ENCODE measurements at regions not wholly inside any gene's neighbourhood (a gene's known extent, or its start where the extent isn't known, plus 50 kb on each side); places are given as distances from the start of the nearest gene placed in this dataset.
"Not testable (repeated sequence)": the region's sequence is repeated elsewhere in the genome, so short reads cannot be mapped to it uniquely, and the experiment has no call there.

GRCh38 chr10:80949785-80950184 lies 412.1 kb downstream of the SH2D4B start:
- DNase-seq = no peak

- no peak for DNase-seq
These were observed 414.7 kb downstream of the SH2D4B start for GRCh38 chr10:80952436-80952835.

- no peak for DNase-seq
These were observed 419.5 kb downstream of the SH2D4B start for GRCh38 chr10:80957161-80957560.

- DNase-seq = no peak
These were observed 426.5 kb downstream of the SH2D4B start for GRCh38 chr10:80964179-80964578.

- no peak for DNase-seq
These were observed 427.4 kb downstream of the SH2D4B start for GRCh38 chr10:80964955-80965614.

GRCh38 chr10:80966326-80966986 lies 428.8 kb downstream of the SH2D4B start:
- DNase-seq = no peak

- DNase-seq = not testable (repeated sequence)
These were observed 429.7 kb downstream of the SH2D4B start for GRCh38 chr10:80967357-80967756.

GRCh38 chr10:80968903-80969302 lies 431.2 kb downstream of the SH2D4B start:
- no peak for DNase-seq

GRCh38 chr10:80971461-80971860 lies 433.8 kb downstream of the SH2D4B start:
- DNase-seq = no peak

- DNase-seq = no peak
These were observed 439.0 kb downstream of the SH2D4B start for GRCh38 chr10:80976658-80977057.

- DNase-seq = no peak
These were observed 447.4 kb downstream of the SH2D4B start for GRCh38 chr10:80985102-80985501.

- no peak for DNase-seq
These were observed 448.9 kb downstream of the SH2D4B start for GRCh38 chr10:80986596-80986995.

GRCh38 chr10:80988755-80989154 lies 451.1 kb downstream of the SH2D4B start:
- no peak for DNase-seq

GRCh38 chr10:80996615-80997193 lies 459.0 kb downstream of the SH2D4B start:
- DNase-seq = no peak

- DNase-seq = no peak
These were observed 463.1 kb downstream of the SH2D4B start for GRCh38 chr10:81000781-81001180.

GRCh38 chr10:81002382-81002781 lies 464.7 kb downstream of the SH2D4B start:
- DNase-seq = no peak

GRCh38 chr10:81007872-81008271 lies 470.2 kb downstream of the SH2D4B start:
- no peak for DNase-seq

- DNase-seq = no peak
These were observed 471.0 kb downstream of the SH2D4B start for GRCh38 chr10:81008726-81009125.

GRCh38 chr10:81009296-81009695 lies 471.6 kb downstream of the SH2D4B start:
- DNase-seq = no peak

GRCh38 chr10:81013771-81014170 lies 476.1 kb downstream of the SH2D4B start:
- no peak for DNase-seq

- peak; percentile 35 for DNase-seq
These were observed 481.6 kb downstream of the SH2D4B start for GRCh38 chr10:81019029-81019890.

- DNase-seq = no peak
These were observed 483.9 kb downstream of the SH2D4B start for GRCh38 chr10:81021428-81022129.

Data from right kidney (tissue), 1 donor.